HG03103 (cell line): ENCODE measurements at regions not wholly inside any gene's neighbourhood (a gene's known extent, or its start where the extent isn't known, plus 50 kb on each side); places are given as distances from the start of the nearest gene placed in this dataset.

Experiments used
- ATAC-seq: cut with Tn5 transposase; IDR thresholded peaks from one replicate; pipeline ENCODE4 v1.9.1; 2021; ENCODE audit warnings: low read depth; ENCODE audit not compliant: unreplicated experiment

GRCh38 chr3:194001728-194002459, 134.1 kb upstream of the HES1 start:
- ATAC-seq, result no peak

- peak; percentile 52 for ATAC-seq
These were observed 132.6 kb upstream of the HES1 start for GRCh38 chr3:194003114-194004057.

GRCh38 chr3:194005930-194006501, 129.9 kb upstream of the HES1 start:
- no peak for ATAC-seq

GRCh38 chr3:194007592-194008337, 128.2 kb upstream of the HES1 start:
- no peak for ATAC-seq

- ATAC-seq, result no peak
These were observed 126.9 kb upstream of the HES1 start for GRCh38 chr3:194009019-194009418.

GRCh38 chr3:194009892-194010533, 125.9 kb upstream of the HES1 start:
- ATAC-seq, result no peak

GRCh38 chr3:194011807-194012206, 124.1 kb upstream of the HES1 start:
- no peak for ATAC-seq

- ATAC-seq, result no peak
These were observed 122.0 kb upstream of the HES1 start for GRCh38 chr3:194013928-194014327.

- no peak for ATAC-seq
These were observed 121.2 kb upstream of the HES1 start for GRCh38 chr3:194014756-194015155.

- no peak for ATAC-seq
These were observed 116.4 kb upstream of the HES1 start for GRCh38 chr3:194019398-194020165.

- ATAC-seq, result no peak
These were observed 113.9 kb upstream of the HES1 start for GRCh38 chr3:194022052-194022451.

- no peak for ATAC-seq
These were observed 113.1 kb upstream of the HES1 start for GRCh38 chr3:194022816-194023215.

GRCh38 chr3:194023501-194024280, 112.3 kb upstream of the HES1 start:
- ATAC-seq, result no peak

GRCh38 chr3:194025119-194025518, 110.8 kb upstream of the HES1 start:
- ATAC-seq, result no peak

- ATAC-seq, result no peak
These were observed 110.0 kb upstream of the HES1 start for GRCh38 chr3:194025951-194026350.

GRCh38 chr3:194028434-194029004, 107.4 kb upstream of the HES1 start:
- ATAC-seq, result no peak

- ATAC-seq, result no peak
These were observed 106.1 kb upstream of the HES1 start for GRCh38 chr3:194029846-194030245.

- no peak for ATAC-seq
These were observed 105.6 kb upstream of the HES1 start for GRCh38 chr3:194030372-194030771.
